Activated naive CD8-positive, alpha-beta T cell treated with anti-CD3 and anti-CD28 coated beads for 36 hours (primary cell): ENCODE measurements at regions not wholly inside any gene's neighbourhood (a gene's known extent, or its start where the extent isn't known, plus 50 kb on each side); places are given as distances from the start of the nearest gene placed in this dataset.

ENCODE experiments used
- DNase-seq: peaks from one replicate; pipeline ENCODE4 v3.0.0; 2021
- H3K27ac Mint-ChIP-seq: one replicate; pipeline ENCODE4 v1.8.0; 2022; ENCODE audit warnings: mild to moderate bottlenecking, moderate library complexity, mixed read lengths
- H3K27me3 Mint-ChIP-seq: one replicate; pipeline ENCODE4 v1.8.0; 2022; ENCODE audit warnings: mild to moderate bottlenecking, mixed read lengths
- H3K36me3 Mint-ChIP-seq: one replicate; pipeline ENCODE4 v1.8.0; 2021; ENCODE audit warnings: mild to moderate bottlenecking, mixed read lengths
- H3K4me1 Mint-ChIP-seq: one replicate; pipeline ENCODE4 v1.8.0; 2021; ENCODE audit warnings: mixed read lengths
- H3K4me3 Mint-ChIP-seq: one replicate; pipeline ENCODE4 v1.8.0; 2022; ENCODE audit warnings: mild to moderate bottlenecking, moderate library complexity, mixed read lengths
- H3K9me3 Mint-ChIP-seq: one replicate; pipeline ENCODE4 v1.8.0; 2022; ENCODE audit warnings: mixed read lengths

DNA sequence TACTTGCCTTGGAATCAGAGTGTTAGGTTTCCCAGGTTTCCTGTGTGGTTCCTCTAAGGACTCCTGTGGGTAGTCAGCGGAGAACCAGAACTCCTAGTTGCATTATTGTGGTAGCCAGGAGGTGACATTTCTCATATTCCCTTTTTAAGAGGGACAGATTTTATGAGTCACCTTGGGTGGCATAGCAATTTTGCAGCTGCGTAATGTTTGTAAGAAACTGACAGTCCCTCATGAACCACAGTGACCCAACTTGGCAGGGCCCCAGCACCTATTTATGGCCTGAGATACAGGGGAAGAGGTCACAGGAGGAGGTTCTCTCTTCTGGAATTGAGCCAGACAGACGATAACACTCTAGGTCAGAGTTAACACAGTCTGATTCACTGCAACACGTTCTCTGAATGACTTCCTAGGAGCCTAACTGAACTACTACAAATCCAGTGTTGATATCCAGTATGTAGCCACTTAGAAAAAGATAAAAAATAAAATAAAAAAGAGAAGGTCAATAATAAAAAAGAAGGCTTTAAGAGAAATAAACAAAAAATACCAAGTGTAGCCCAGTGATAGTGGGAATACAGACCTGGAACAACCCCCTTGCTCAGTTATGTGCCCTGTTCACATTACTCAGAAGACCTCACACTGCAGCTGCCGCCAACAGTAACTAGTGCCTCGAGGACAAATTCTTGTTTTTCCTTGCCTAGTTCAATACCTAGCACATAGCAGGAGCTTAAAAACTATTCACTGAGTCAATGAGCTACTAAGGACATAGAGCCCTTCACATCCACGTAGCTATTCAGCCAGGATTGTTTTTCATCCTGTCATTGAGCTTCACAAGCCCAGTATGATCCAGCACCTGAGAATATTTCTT is 50.7 kb upstream of the VLDLR start:
- no peak overlapping the region for H3K4me3 Mint-ChIP-seq
- no peak overlapping the region for H3K27ac Mint-ChIP-seq
- peak; percentile 21 for DNase-seq
- peaks cover 30% of the 10 kb centered on the region for H3K27me3 Mint-ChIP-seq
- H3K4me1 Mint-ChIP-seq, result no peaks in the 10 kb centered on the region
- H3K36me3 Mint-ChIP-seq, result no peaks in the 10 kb centered on the region
- H3K9me3 Mint-ChIP-seq, result no peaks in the 10 kb centered on the region
